Bronchial epithelial cell (primary cell): ENCODE measurements at regions not wholly inside any gene's neighbourhood (a gene's known extent, or its start where the extent isn't known, plus 50 kb on each side); places are given as distances from the start of the nearest gene placed in this dataset.

Experiments used
- DNase-seq: peaks from one replicate; pipeline ENCODE4 v3.0.0-alpha.2; 2010; ENCODE audit warnings: low read depth
- FAIRE-seq: peaks from 2 replicates; lab custom pipeline; 2011; peaks lifted over from hg19 to GRCh38; lab: Jason Lieb, UNC
- H3K27me3 ChIP-seq: 2 replicates; pipeline ENCODE4 v1.5.1; 2011; ENCODE audit warnings: low read length; ENCODE audit not compliant: control insufficient read depth, insufficient read depth
- H3K36me3 ChIP-seq: 2 replicates; pipeline ENCODE4 v1.5.1; 2011; ENCODE audit warnings: low read length; ENCODE audit not compliant: control insufficient read depth, insufficient read depth
- H3K4me3 ChIP-seq: 2 replicates; pipeline ENCODE4 v1.5.1; 2011; ENCODE audit warnings: mild to moderate bottlenecking, low read depth, low read length, control low read depth
- CTCF ChIP-seq: IDR thresholded peaks from 2 replicates; pipeline ENCODE4 v1.5.1; 2011; ENCODE audit warnings: mild to moderate bottlenecking, moderate library complexity, low read length, control low read depth, inconsistent platforms; ENCODE audit not compliant: insufficient read depth, severe bottlenecking

GRCh38 chr7:35498416-35498815 lies 196.5 kb downstream of the HERPUD2 start:
- H3K36me3 ChIP-seq, result no peaks in the 10 kb centered on the region
- H3K4me3 ChIP-seq, result no peak overlapping the region
- DNase-seq (no peak), FAIRE-seq (no peak)
- no peaks in the 10 kb centered on the region for H3K27me3 ChIP-seq
- TF ChIP-seq CTCF, result no peak

- no peak for TF ChIP-seq CTCF
- FAIRE-seq (no peak), DNase-seq (no peak)
- H3K4me3 ChIP-seq, result no peak overlapping the region
- H3K36me3 ChIP-seq, result no peaks in the 10 kb centered on the region
- H3K27me3 ChIP-seq, result no peaks in the 10 kb centered on the region
Observed at GRCh38 chr7:35495844-35496243, 199.1 kb downstream of the HERPUD2 start.

GRCh38 chr7:35495377-35495776 lies 199.6 kb downstream of the HERPUD2 start:
- no peak for DNase-seq
- H3K27me3 ChIP-seq, result no peaks in the 10 kb centered on the region
- no peak for TF ChIP-seq CTCF
- FAIRE-seq, result no peak
- no peak overlapping the region for H3K4me3 ChIP-seq
- H3K36me3 ChIP-seq, result no peaks in the 10 kb centered on the region

- FAIRE-seq, result no peak
- Histone ChIP-seq H3K36me3 (no peaks in the 10 kb centered on the region), H3K27me3 (no peaks in the 10 kb centered on the region), H3K4me3 (no peak overlapping the region)
- no peak for TF ChIP-seq CTCF
- DNase-seq, result no peak
Observed at GRCh38 chr7:35494407-35494806, 200.5 kb downstream of the HERPUD2 start.

GRCh38 chr7:35492451-35493175 lies 202.3 kb downstream of the HERPUD2 start:
- H3K4me3 ChIP-seq, result no peak overlapping the region
- FAIRE-seq (no peak), DNase-seq (no peak)
- no peaks in the 10 kb centered on the region for H3K27me3 ChIP-seq
- no peak for TF ChIP-seq CTCF
- no peaks in the 10 kb centered on the region for H3K36me3 ChIP-seq

- FAIRE-seq (no peak), DNase-seq (no peak)
Observed at GRCh38 chr7:35491233-35491632, 203.7 kb downstream of the HERPUD2 start.

More at GRCh38 chr7:35491233-35491632, 203.7 kb downstream of the HERPUD2 start:
- Histone ChIP-seq H3K27me3 (no peaks in the 10 kb centered on the region), H3K4me3 (no peak overlapping the region), H3K36me3 (no peaks in the 10 kb centered on the region)
- no peak for TF ChIP-seq CTCF
